WTC11 (cell line): ENCODE measurements at regions not wholly inside any gene's neighbourhood (a gene's known extent, or its start where the extent isn't known, plus 50 kb on each side); places are given as distances from the start of the nearest gene placed in this dataset.
"Not testable (repeated sequence)": the region's sequence is repeated elsewhere in the genome, so short reads cannot be mapped to it uniquely, and the experiment has no call there.

Experiments used
- ATAC-seq: fragments of 200-7000 bp; cut with Tn5 transposase; 2 replicates; pipeline ENCODE4 v1.10.0; 2021; ENCODE audit warnings: mild to moderate bottlenecking, moderate library complexity
- CTCF ChIA-PET: fragments of 300-600 bp; sonication (Branson Sonifier 250); formaldehyde crosslinking; loops from one replicate; lab custom pipeline; 2021; ENCODE audit warnings: antibody characterized with exemption; lab: Charles Lee
- POLR2A ChIA-PET: fragments of 350-600 bp; sonication (Branson Sonifier 250); formaldehyde crosslinking; loops from one replicate; lab custom pipeline; 2021; ENCODE audit warnings: antibody characterized with exemption; lab: Charles Lee
- DNase-seq: peaks from one replicate; pipeline ENCODE4 v3.0.0; 2021; ENCODE audit warnings: low spot score
- H3K27ac Mint-ChIP-seq: 2 replicates; pipeline ENCODE4 v1.8.0; 2021; ENCODE audit warnings: mixed read lengths
- H3K27me3 Mint-ChIP-seq: 2 replicates; pipeline ENCODE4 v1.8.0; 2021; ENCODE audit warnings: low read depth, mild to moderate bottlenecking, moderate library complexity, mixed read lengths
- H3K36me3 Mint-ChIP-seq: 2 replicates; pipeline ENCODE4 v1.8.0; 2021; ENCODE audit warnings: mixed read lengths
- H3K4me1 Mint-ChIP-seq: 2 replicates; pipeline ENCODE4 v1.8.0; 2022; ENCODE audit warnings: mixed read lengths
- H3K4me3 Mint-ChIP-seq: 2 replicates; pipeline ENCODE4 v1.8.0; 2021; ENCODE audit warnings: mild to moderate bottlenecking, moderate library complexity, mixed read lengths
- H3K9me3 Mint-ChIP-seq: 2 replicates; pipeline ENCODE4 v1.8.0; 2021; ENCODE audit warnings: mixed read lengths
- ESRRA ChIP-seq: sonication (generic); formaldehyde crosslinking; IDR thresholded peaks from 2 replicates; pipeline ENCODE4 v1.8.1; 2022; ENCODE audit warnings: mild to moderate bottlenecking, missing genetic modification reagents, borderline replicate concordance
- FOXJ3 ChIP-seq: sonication (generic); formaldehyde crosslinking; IDR thresholded peaks from 2 replicates; pipeline ENCODE4 v1.9.0; 2021; ENCODE audit warnings: missing genetic modification reagents, mild to moderate bottlenecking, borderline replicate concordance
- GABPB1 ChIP-seq: sonication (generic); formaldehyde crosslinking; IDR thresholded peaks from 2 replicates; pipeline ENCODE4 v1.8.1; 2023; ENCODE audit warnings: mild to moderate bottlenecking, missing genetic modification reagents
- JUN ChIP-seq: sonication (generic); formaldehyde crosslinking; IDR thresholded peaks from 2 replicates; pipeline ENCODE4 v1.8.0; 2023; ENCODE audit warnings: mild to moderate bottlenecking, missing genetic modification reagents
- MYBL2 ChIP-seq: sonication (generic); formaldehyde crosslinking; IDR thresholded peaks from 2 replicates; pipeline ENCODE4 v1.8.1; 2023; ENCODE audit warnings: mild to moderate bottlenecking, moderate library complexity, missing genetic modification reagents
- NR2C2 ChIP-seq: sonication (generic); formaldehyde crosslinking; IDR thresholded peaks from 2 replicates; pipeline ENCODE4 v1.8.0; 2022; ENCODE audit warnings: mild to moderate bottlenecking, missing genetic modification reagents
- RORB ChIP-seq: fragments of 250-450 bp; sonication (Bioruptor Pico); IDR thresholded peaks from 2 replicates; pipeline ENCODE4 v1.9.0; 2021; ENCODE audit warnings: mild to moderate bottlenecking
- SMAD3 ChIP-seq: sonication (generic); formaldehyde crosslinking; IDR thresholded peaks from 2 replicates; pipeline ENCODE4 v1.8.0; 2022; ENCODE audit warnings: missing genetic modification reagents, mild to moderate bottlenecking, borderline replicate concordance
- TP53 ChIP-seq: sonication (generic); formaldehyde crosslinking; IDR thresholded peaks from 2 replicates; pipeline ENCODE4 v1.8.1; 2023; ENCODE audit warnings: mild to moderate bottlenecking, missing genetic modification reagents
- ZNF121 ChIP-seq: sonication (generic); formaldehyde crosslinking; IDR thresholded peaks from 2 replicates; pipeline ENCODE4 v1.8.0; 2023; ENCODE audit warnings: missing genetic modification reagents
- ZNF232 ChIP-seq: sonication (generic); formaldehyde crosslinking; IDR thresholded peaks from 2 replicates; pipeline ENCODE4 v1.8.0; 2022; ENCODE audit warnings: mild to moderate bottlenecking, missing genetic modification reagents
- ZNF423 ChIP-seq: fragments of 250-450 bp; sonication (Bioruptor Pico); IDR thresholded peaks from 2 replicates; pipeline ENCODE4 v2.1.2; 2022; ENCODE audit warnings: mild to moderate bottlenecking, moderate library complexity
- TF ChIP-seq, protein P1 (sequence below): sonication (generic); formaldehyde crosslinking; conservative IDR thresholded peaks from 2 replicates; pipeline ENCODE4 v1.8.1; 2022; ENCODE audit warnings: mild to moderate bottlenecking, missing genetic modification reagents
- TF ChIP-seq, protein P2 (sequence below): fragments of 250-450 bp; sonication (Bioruptor Pico); IDR thresholded peaks from 2 replicates; pipeline ENCODE4 v1.9.0; 2021; ENCODE audit warnings: moderate library complexity, mild to moderate bottlenecking, inconsistent platforms, borderline replicate concordance
- TF ChIP-seq, protein P3 (sequence below): fragments of 250-450 bp; sonication (Bioruptor Pico); IDR thresholded peaks from 2 replicates; pipeline ENCODE4 v1.9.0; 2021; ENCODE audit warnings: mild to moderate bottlenecking
- TF ChIP-seq, protein P4 (sequence below): fragments of 200-600 bp; IDR thresholded peaks from 2 replicates; pipeline ENCODE4 v1.8.0; 2022; ENCODE audit warnings: antibody characterized with exemption
- TF ChIP-seq, protein P5 (sequence below): fragments of 250-450 bp; sonication (Bioruptor Pico); IDR thresholded peaks from 2 replicates; pipeline ENCODE4 v1.9.0; 2021; ENCODE audit warnings: mild to moderate bottlenecking
- TF ChIP-seq, protein P6 (sequence below): sonication (generic); formaldehyde crosslinking; IDR thresholded peaks from 2 replicates; pipeline ENCODE4 v1.8.0; 2023; ENCODE audit warnings: missing genetic modification reagents
- TF ChIP-seq, protein P7 (sequence below): sonication (generic); formaldehyde crosslinking; IDR thresholded peaks from 2 replicates; pipeline ENCODE4 v1.8.1; 2022; ENCODE audit warnings: mild to moderate bottlenecking, missing genetic modification reagents, moderate library complexity, borderline replicate concordance

DNA sequence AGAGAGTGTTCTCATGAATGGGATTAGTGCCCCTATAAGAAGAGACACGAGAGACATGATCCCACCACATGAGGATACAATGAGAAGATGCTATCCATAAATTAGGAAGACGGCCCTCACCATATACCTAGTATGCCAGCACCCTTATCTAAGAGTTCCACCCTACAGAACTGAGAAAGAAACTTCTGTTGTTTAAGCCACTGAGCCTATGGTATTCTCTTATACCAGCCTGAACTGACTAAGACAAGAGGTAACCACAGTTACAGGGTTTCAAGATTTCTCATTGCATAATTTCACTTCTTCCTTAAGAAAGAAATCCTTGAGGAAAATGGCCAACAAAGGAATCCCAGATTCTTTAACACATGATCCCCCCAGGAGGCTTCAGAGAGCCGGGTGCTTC lies 412.4 kb downstream of the NTRK2 start:
- Mint-ChIP-seq H3K27me3 (peaks cover 22% of the 10 kb centered on the region), H3K4me1 (peaks cover 19% of the 10 kb centered on the region), H3K4me3 (no peak overlapping the region), H3K9me3 (peaks cover 3% of the 10 kb centered on the region), H3K36me3 (no peaks in the 10 kb centered on the region), H3K27ac (no peak overlapping the region)
- CTCF ChIA-PET, result no interaction called here
- DNase-seq (no peak), ATAC-seq (no peak)
- POLR2A ChIA-PET, result no interaction called here
- no peak for TF ChIP-seq ZNF232 (CRISPR knock-in tag)
- TF ChIP-seq, protein P1, sequence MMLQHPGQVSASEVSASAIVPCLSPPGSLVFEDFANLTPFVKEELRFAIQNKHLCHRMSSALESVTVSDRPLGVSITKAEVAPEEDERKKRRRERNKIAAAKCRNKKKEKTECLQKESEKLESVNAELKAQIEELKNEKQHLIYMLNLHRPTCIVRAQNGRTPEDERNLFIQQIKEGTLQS (CRISPR knock-in tag), result no peak

DNA sequence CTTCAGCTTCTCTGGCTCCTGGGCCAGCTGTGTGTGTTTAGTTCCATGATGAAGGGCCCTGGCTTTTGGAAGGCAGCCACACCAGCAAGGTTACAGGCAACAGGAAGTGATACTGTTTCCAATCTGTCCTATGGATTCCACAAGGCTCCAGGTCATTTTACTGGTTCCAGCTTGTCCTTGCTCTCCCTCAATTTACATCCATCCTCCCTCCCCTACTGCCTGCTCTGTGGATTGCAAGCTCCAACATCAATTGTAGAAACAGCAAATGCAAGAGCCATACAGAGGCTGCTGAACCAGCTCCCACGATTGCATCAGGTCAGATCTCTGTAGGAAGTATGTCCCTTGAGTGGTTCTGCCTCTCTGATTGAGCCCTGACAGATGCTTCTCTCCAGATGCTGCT lies 409.8 kb downstream of the NTRK2 start:
- H3K4me3 Mint-ChIP-seq, result no peak overlapping the region
- no peak for DNase-seq
- peak; percentile 88 for ATAC-seq
- ChIA-PET POLR2A (no interaction called here), CTCF (interaction anchor here (1.1 to 1.4 kb wide), 2 partner anchors 34 to 64 kb away, joined by 3 to 4 read pairs; no protein-coding TSS in a partner anchor)
- no peak overlapping the region for H3K27ac Mint-ChIP-seq
- no peaks in the 10 kb centered on the region; the same call in 1 of the 2 replicates for H3K36me3 Mint-ChIP-seq
- TF ChIP-seq ZNF423 (no peak), RORB (CRISPR knock-in tag) (no peak)
- TF ChIP-seq, protein P2, sequence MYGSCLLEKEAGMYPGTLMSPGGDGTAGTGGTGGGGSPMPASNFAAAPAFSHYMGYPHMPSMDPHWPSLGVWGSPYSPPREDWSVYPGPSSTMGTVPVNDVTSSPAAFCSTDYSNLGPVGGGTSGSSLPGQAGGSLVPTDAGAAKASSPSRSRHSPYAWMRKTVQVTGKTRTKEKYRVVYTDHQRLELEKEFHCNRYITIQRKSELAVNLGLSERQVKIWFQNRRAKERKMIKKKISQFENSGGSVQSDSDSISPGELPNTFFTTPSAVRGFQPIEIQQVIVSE (CRISPR knock-in tag), result no peak
- TF ChIP-seq, all 79 proteins: peak for 0
- peaks cover 26% of the 10 kb centered on the region for H3K27me3 Mint-ChIP-seq
- H3K4me1 Mint-ChIP-seq, result peaks cover 22% of the 10 kb centered on the region
- H3K9me3 Mint-ChIP-seq, result peaks cover 4% of the 10 kb centered on the region; the same call in 1 of the 2 replicates

DNA sequence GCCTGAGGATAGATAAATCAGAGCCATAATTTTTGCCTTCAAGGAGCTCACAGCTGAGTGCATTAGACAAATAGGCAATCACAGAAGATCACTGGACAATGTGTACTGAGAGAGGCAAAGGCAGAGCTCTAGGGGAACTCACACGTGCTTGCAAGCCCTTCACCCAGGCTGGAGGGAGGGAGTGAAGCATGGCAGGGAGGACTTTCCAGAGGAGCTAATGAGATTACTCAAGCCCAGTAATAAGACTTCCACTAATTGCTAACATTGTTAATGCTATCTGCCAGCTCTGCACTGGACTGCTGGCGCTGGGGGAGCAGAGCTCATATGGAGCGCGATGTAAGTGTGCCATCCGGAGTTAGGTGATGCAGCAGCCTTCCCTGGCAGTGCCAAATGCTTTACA lies 408.4 kb downstream of the NTRK2 start:
- H3K4me1 Mint-ChIP-seq, result peaks cover 22% of the 10 kb centered on the region
- peaks cover 4% of the 10 kb centered on the region; the same call in 1 of the 2 replicates for H3K9me3 Mint-ChIP-seq
- ChIA-PET POLR2A (no interaction called here), CTCF (interaction anchor here (1.4 kb wide), 1 partner anchor 181 kb away, joined by 5 read pairs; no protein-coding TSS in a partner anchor)
- no peak for ATAC-seq
- H3K4me3 Mint-ChIP-seq, result peak overlapping the region; percentile 76
- peaks cover 26% of the 10 kb centered on the region for H3K27me3 Mint-ChIP-seq
- H3K27ac Mint-ChIP-seq, result no peak overlapping the region
- DNase-seq, result no peak
- TF ChIP-seq GABPB1 (CRISPR knock-in tag), result no peak
- no peak for TF ChIP-seq JUN (CRISPR knock-in tag)
- no peak for TF ChIP-seq ESRRA
- TF ChIP-seq, protein P3, sequence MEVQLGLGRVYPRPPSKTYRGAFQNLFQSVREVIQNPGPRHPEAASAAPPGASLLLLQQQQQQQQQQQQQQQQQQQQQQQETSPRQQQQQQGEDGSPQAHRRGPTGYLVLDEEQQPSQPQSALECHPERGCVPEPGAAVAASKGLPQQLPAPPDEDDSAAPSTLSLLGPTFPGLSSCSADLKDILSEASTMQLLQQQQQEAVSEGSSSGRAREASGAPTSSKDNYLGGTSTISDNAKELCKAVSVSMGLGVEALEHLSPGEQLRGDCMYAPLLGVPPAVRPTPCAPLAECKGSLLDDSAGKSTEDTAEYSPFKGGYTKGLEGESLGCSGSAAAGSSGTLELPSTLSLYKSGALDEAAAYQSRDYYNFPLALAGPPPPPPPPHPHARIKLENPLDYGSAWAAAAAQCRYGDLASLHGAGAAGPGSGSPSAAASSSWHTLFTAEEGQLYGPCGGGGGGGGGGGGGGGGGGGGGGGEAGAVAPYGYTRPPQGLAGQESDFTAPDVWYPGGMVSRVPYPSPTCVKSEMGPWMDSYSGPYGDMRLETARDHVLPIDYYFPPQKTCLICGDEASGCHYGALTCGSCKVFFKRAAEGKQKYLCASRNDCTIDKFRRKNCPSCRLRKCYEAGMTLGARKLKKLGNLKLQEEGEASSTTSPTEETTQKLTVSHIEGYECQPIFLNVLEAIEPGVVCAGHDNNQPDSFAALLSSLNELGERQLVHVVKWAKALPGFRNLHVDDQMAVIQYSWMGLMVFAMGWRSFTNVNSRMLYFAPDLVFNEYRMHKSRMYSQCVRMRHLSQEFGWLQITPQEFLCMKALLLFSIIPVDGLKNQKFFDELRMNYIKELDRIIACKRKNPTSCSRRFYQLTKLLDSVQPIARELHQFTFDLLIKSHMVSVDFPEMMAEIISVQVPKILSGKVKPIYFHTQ (CRISPR knock-in tag), result no peak
- TF ChIP-seq, protein P4, sequence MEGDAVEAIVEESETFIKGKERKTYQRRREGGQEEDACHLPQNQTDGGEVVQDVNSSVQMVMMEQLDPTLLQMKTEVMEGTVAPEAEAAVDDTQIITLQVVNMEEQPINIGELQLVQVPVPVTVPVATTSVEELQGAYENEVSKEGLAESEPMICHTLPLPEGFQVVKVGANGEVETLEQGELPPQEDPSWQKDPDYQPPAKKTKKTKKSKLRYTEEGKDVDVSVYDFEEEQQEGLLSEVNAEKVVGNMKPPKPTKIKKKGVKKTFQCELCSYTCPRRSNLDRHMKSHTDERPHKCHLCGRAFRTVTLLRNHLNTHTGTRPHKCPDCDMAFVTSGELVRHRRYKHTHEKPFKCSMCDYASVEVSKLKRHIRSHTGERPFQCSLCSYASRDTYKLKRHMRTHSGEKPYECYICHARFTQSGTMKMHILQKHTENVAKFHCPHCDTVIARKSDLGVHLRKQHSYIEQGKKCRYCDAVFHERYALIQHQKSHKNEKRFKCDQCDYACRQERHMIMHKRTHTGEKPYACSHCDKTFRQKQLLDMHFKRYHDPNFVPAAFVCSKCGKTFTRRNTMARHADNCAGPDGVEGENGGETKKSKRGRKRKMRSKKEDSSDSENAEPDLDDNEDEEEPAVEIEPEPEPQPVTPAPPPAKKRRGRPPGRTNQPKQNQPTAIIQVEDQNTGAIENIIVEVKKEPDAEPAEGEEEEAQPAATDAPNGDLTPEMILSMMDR, result no peak
- TF ChIP-seq, protein P5, sequence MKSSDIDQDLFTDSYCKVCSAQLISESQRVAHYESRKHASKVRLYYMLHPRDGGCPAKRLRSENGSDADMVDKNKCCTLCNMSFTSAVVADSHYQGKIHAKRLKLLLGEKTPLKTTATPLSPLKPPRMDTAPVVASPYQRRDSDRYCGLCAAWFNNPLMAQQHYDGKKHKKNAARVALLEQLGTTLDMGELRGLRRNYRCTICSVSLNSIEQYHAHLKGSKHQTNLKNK (CRISPR knock-in tag), result no peak
- no peak for TF ChIP-seq MYBL2 (CRISPR knock-in tag)
- TF ChIP-seq SMAD3 (CRISPR knock-in tag), result no peak
- TF ChIP-seq FOXJ3, result no peak
- TF ChIP-seq, protein P6, sequence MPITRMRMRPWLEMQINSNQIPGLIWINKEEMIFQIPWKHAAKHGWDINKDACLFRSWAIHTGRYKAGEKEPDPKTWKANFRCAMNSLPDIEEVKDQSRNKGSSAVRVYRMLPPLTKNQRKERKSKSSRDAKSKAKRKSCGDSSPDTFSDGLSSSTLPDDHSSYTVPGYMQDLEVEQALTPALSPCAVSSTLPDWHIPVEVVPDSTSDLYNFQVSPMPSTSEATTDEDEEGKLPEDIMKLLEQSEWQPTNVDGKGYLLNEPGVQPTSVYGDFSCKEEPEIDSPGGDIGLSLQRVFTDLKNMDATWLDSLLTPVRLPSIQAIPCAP (CRISPR knock-in tag), result no peak
- no peak for TF ChIP-seq TP53 (CRISPR knock-in tag)
- TF ChIP-seq NR2C2, result no peak
- no peak for TF ChIP-seq ZNF121 (CRISPR knock-in tag)
- TF ChIP-seq, protein P7, sequence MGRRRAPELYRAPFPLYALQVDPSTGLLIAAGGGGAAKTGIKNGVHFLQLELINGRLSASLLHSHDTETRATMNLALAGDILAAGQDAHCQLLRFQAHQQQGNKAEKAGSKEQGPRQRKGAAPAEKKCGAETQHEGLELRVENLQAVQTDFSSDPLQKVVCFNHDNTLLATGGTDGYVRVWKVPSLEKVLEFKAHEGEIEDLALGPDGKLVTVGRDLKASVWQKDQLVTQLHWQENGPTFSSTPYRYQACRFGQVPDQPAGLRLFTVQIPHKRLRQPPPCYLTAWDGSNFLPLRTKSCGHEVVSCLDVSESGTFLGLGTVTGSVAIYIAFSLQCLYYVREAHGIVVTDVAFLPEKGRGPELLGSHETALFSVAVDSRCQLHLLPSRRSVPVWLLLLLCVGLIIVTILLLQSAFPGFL, result no peak
- TF ChIP-seq, all 79 proteins: peak for 0
- H3K36me3 Mint-ChIP-seq, result no peaks in the 10 kb centered on the region; the same call in 1 of the 2 replicates

DNA sequence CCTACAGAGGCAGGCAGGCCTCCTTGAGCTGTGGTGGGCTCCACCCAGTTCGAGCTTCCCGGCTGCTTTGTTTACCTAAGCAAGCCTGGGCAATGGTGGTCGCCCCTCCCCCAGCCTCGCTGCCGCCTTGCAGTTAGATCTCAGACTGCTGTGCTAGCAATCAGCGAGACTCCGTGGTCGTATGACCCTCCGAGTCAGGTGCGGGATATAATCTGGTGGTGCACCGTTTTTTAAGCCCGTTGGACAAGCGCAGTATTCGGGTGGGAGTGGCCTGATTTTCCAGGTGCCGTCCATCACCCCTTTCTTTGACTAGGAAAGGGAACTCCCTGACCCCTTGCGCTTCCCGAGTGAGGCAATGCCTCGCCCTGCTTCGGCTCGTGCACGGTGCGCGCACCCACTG lies 407.6 kb downstream of the NTRK2 start:
- CTCF ChIA-PET, result interaction anchor here (1.4 kb wide), 1 partner anchor 181 kb away, joined by 5 read pairs; no protein-coding TSS in a partner anchor
- Mint-ChIP-seq H3K4me1 (peaks cover 22% of the 10 kb centered on the region), H3K27me3 (peaks cover 26% of the 10 kb centered on the region), H3K4me3 (peak overlapping the region; percentile 76)
- peak; percentile 29 for DNase-seq
- ATAC-seq, H3K27ac Mint-ChIP-seq, H3K9me3 Mint-ChIP-seq, POLR2A ChIA-PET, H3K36me3 Mint-ChIP-seq: not testable (repeated sequence)
